GM12878 (cell line): ENCODE measurements at regions not wholly inside any gene's neighbourhood (a gene's known extent, or its start where the extent isn't known, plus 50 kb on each side); places are given as distances from the start of the nearest gene placed in this dataset.

Experiments used
- ATAC-seq: fragments of 200-7000 bp; cut with Tn5 transposase; 3 replicates; pipeline ENCODE4 v1.9.1; 2020; ENCODE audit warnings: mild to moderate bottlenecking, moderate library complexity
- BruUV-seq: library from RNA; stranded (reverse); fragments of 400-500 nt; replicated peaks from 2 replicates; lab custom pipeline; 2021; lab: Mats Ljungman, UMichigan
- CTCF ChIA-PET: fragments of 300-600 bp; sonication (Branson Sonifier 250); formaldehyde crosslinking; extraction: SDS; loops from one replicate; lab custom pipeline; 2021; ENCODE audit warnings: inconsistent platforms; lab: Yijun Ruan, JAX
- POLR2A ChIA-PET: fragments of 350-600 bp; formaldehyde crosslinking; extraction: SDS; loops from one replicate; lab custom pipeline; 2021; ENCODE audit warnings: inconsistent platforms; lab: Charles Lee
- RAD21 ChIA-PET: fragments of 300-600 bp; sonication (Branson Sonifier 250); formaldehyde crosslinking; loops from one replicate; lab custom pipeline; 2023; ENCODE audit warnings: antibody characterized with exemption; ENCODE audit not compliant: unreplicated experiment; lab: Charles Lee
- SMC1A ChIA-PET: fragments of 300-600 bp; sonication (Branson Sonifier 250); formaldehyde crosslinking; loops from one replicate; lab custom pipeline; 2023; ENCODE audit not compliant: unreplicated experiment, uncharacterized antibody; lab: Charles Lee
- DNase-seq: peaks from one replicate; pipeline ENCODE4 v3.0.0-alpha.2; 2011; ENCODE audit warnings: low read depth, low spot score
- FAIRE-seq: peaks from 3 replicates; lab custom pipeline; 2011; peaks lifted over from hg19 to GRCh38; lab: Jason Lieb, UNC
- H2AFZ ChIP-seq: 2 replicates; pipeline ENCODE4 v1.6.0; 2011; ENCODE audit warnings: low read depth, low read length, control low read depth; ENCODE audit not compliant: control insufficient read depth
- H3K27ac ChIP-seq: 2 replicates; pipeline ENCODE4 v1.5.1; 2011; ENCODE audit warnings: control low read depth; ENCODE audit not compliant: control insufficient read depth, insufficient read depth
- H3K27me3 ChIP-seq, 2 experiments: replicated peaks in 1 of 2; 2 replicates each; pipeline versions ENCODE4 v1.6.0 to v1.6.1; 2011; ENCODE audit warnings: low read length in 1 of 2; ENCODE audit not compliant: control insufficient read depth in 2 of 2, insufficient read depth in 2 of 2
- H3K36me3 ChIP-seq, 2 experiments: 2 replicates each; pipeline ENCODE4 v1.5.1; 2011; ENCODE audit warnings: low read length in 1 of 2; ENCODE audit not compliant: control insufficient read depth in 2 of 2, insufficient read depth in 2 of 2
- H3K4me1 ChIP-seq: 2 replicates; pipeline ENCODE4 v1.6.1; 2011; ENCODE audit warnings: mild to moderate bottlenecking, low read length, moderate library complexity, mixed read lengths; ENCODE audit not compliant: control insufficient read depth, insufficient read depth
- H3K4me2 ChIP-seq: 2 replicates; pipeline ENCODE4 v1.6.0; 2011; ENCODE audit warnings: control low read depth; ENCODE audit not compliant: control insufficient read depth, insufficient read depth
- H3K4me3 ChIP-seq: fragments of 200-600 bp; sonication (generic); 2 replicates; pipeline ENCODE4 v1.5.1; 2016
- H3K79me2 ChIP-seq: 2 replicates; pipeline ENCODE4 v1.6.0; 2011; ENCODE audit warnings: low read length; ENCODE audit not compliant: control insufficient read depth, insufficient read depth
- H3K9ac ChIP-seq: 2 replicates; pipeline ENCODE4 v1.8.0; 2011; ENCODE audit warnings: low read length, control low read depth, mixed read lengths; ENCODE audit not compliant: control insufficient read depth, insufficient read depth
- H3K9me3 ChIP-seq: replicated peaks from 3 replicates; pipeline ENCODE4 v1.5.1; 2011; ENCODE audit warnings: mild to moderate bottlenecking, low read length; ENCODE audit not compliant: control insufficient read depth, insufficient read depth
- H4K20me1 ChIP-seq: 2 replicates; pipeline ENCODE4 v1.6.0; 2011; ENCODE audit not compliant: control insufficient read depth, insufficient read depth
- BHLHE40 ChIP-seq, 2 experiments: fragments of 450-650 bp in 1 of 2; IDR thresholded peaks; 2 replicates each; pipeline ENCODE4 v1.6.1; 2011 to 2017; ENCODE audit warnings: low read depth in 2 of 2, borderline replicate concordance in 1 of 2, improper control_type of control experiment in 1 of 2, low read length in 1 of 2, mild to moderate bottlenecking in 1 of 2
- GATAD2B ChIP-seq: fragments of 450-650 bp; conservative IDR thresholded peaks from 2 replicates; pipeline ENCODE4 v1.6.1; 2017; ENCODE audit warnings: low read depth, mild to moderate bottlenecking, moderate library complexity
- MTA3 ChIP-seq: IDR thresholded peaks from 2 replicates; pipeline ENCODE4 v1.6.1; 2012; ENCODE audit warnings: low read length, inconsistent platforms, borderline replicate concordance
- NRF1 ChIP-seq: conservative IDR thresholded peaks from 2 replicates; pipeline ENCODE4 v1.6.1; 2011; ENCODE audit warnings: mild to moderate bottlenecking, low read depth, low read length, improper control_type of control experiment
- PAX5 ChIP-seq: IDR thresholded peaks from 2 replicates; pipeline ENCODE4 v1.6.1; 2011; ENCODE audit warnings: low read depth, low read length, borderline replicate concordance
- SMC3 ChIP-seq: IDR thresholded peaks from 2 replicates; pipeline ENCODE4 v1.6.1; 2011; ENCODE audit warnings: low read length, improper control_type of control experiment, borderline replicate concordance
- STAT3 ChIP-seq: IDR thresholded peaks from 2 replicates; pipeline ENCODE4 v1.6.1; 2011; ENCODE audit warnings: low read depth, low read length, improper control_type of control experiment
- WGBS: methylation state at CpG from one replicate; pipeline ENCODE4 v1.1.6; 2016; ENCODE audit warnings: low lambda C conversion rate; ENCODE audit not compliant: insufficient replicate concordance, insufficient coverage; ENCODE audit errors: missing lambda C conversion rate; 5-methylcytosine and 5-hydroxymethylcytosine counted together
- in situ Hi-C: fragments of 300-500 bp; cut with MboI; formaldehyde crosslinking; loops from 9 replicates; pipeline ENCODE4 v1.14.3; 2018; ENCODE audit warnings: mixed read lengths
- intact Hi-C: fragments of 100-400 bp; cut with micrococcal nuclease; formaldehyde crosslinking; loops from one replicate; pipeline ENCODE4 v1.14.2; 2022; ENCODE audit not compliant: unreplicated experiment
- TF ChIP-seq, protein P1 (sequence below): fragments of 150-350 bp; IDR thresholded peaks from 2 replicates; pipeline ENCODE4 v1.6.1; 2016; ENCODE audit warnings: low read depth, low read length
- TF ChIP-seq, protein P2 (sequence below): IDR thresholded peaks from 2 replicates; pipeline ENCODE4 v1.6.1; 2012; ENCODE audit warnings: low read depth, low read length, improper control_type of control experiment

DNA sequence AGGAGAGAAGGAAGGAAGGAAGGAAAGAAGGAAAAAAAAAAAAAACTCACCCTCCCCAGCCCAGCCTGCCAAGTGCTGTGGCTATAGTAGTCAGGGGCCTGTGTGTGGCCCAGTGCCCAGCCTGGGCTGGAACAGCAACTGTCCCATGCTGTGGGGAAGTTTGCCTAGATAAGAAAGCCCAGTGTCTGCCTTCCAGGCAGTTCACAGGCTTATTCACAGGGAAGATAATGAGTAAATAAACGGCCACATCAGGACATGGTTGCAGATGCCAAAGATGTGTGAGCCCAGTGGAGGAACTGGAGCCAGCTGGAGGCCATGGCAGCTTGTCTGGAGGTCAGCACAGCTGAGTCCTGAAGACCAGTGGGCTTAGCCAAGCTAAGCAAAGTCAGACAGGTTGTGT lies 132.4 kb upstream of the FOXK1 start:
- FAIRE-seq = no peak
- RAD21 ChIA-PET = no interaction called here
- no peaks in the 10 kb centered on the region for H3K4me1 ChIP-seq
- CTCF ChIA-PET = no interaction called here
- SMC1A ChIA-PET = no interaction called here
- H3K4me3 ChIP-seq = no peak overlapping the region
- H3K36me3 ChIP-seq = no peaks in the 10 kb centered on the region
- H4K20me1 ChIP-seq = no peaks in the 10 kb centered on the region
- H3K4me2 ChIP-seq = no peak overlapping the region
- no TSS peak for BruUV-seq
- no peaks in the 10 kb centered on the region for H3K79me2 ChIP-seq
- intact Hi-C loops (no loop called here), in situ Hi-C loops (no loop called here)
- TF ChIP-seq, protein P1, sequence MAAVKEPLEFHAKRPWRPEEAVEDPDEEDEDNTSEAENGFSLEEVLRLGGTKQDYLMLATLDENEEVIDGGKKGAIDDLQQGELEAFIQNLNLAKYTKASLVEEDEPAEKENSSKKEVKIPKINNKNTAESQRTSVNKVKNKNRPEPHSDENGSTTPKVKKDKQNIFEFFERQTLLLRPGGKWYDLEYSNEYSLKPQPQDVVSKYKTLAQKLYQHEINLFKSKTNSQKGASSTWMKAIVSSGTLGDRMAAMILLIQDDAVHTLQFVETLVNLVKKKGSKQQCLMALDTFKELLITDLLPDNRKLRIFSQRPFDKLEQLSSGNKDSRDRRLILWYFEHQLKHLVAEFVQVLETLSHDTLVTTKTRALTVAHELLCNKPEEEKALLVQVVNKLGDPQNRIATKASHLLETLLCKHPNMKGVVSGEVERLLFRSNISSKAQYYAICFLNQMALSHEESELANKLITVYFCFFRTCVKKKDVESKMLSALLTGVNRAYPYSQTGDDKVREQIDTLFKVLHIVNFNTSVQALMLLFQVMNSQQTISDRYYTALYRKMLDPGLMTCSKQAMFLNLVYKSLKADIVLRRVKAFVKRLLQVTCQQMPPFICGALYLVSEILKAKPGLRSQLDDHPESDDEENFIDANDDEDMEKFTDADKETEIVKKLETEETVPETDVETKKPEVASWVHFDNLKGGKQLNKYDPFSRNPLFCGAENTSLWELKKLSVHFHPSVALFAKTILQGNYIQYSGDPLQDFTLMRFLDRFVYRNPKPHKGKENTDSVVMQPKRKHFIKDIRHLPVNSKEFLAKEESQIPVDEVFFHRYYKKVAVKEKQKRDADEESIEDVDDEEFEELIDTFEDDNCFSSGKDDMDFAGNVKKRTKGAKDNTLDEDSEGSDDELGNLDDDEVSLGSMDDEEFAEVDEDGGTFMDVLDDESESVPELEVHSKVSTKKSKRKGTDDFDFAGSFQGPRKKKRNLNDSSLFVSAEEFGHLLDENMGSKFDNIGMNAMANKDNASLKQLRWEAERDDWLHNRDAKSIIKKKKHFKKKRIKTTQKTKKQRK = no peak
- no peak for TF ChIP-seq STAT3
- TF ChIP-seq PAX5 = no peak
- TF ChIP-seq SMC3 = no peak
- no peak for TF ChIP-seq GATAD2B
- TF ChIP-seq BHLHE40 (IDR thresholded peaks at IDR 0.05; ENCODE audit: borderline replicate concordance in 1 of 2, low read depth in 2 of 2, low read length in 1 of 2) = no peak
- TF ChIP-seq, protein P2, sequence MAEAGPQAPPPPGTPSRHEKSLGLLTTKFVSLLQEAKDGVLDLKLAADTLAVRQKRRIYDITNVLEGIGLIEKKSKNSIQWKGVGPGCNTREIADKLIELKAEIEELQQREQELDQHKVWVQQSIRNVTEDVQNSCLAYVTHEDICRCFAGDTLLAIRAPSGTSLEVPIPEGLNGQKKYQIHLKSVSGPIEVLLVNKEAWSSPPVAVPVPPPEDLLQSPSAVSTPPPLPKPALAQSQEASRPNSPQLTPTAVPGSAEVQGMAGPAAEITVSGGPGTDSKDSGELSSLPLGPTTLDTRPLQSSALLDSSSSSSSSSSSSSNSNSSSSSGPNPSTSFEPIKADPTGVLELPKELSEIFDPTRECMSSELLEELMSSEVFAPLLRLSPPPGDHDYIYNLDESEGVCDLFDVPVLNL = no peak
- TF ChIP-seq MTA3 = no peak
- TF ChIP-seq NRF1 = no peak
- POLR2A ChIA-PET = no interaction called here
- no peaks in the 10 kb centered on the region for H3K27me3 ChIP-seq
- WGBS = 9% methylated on average over 1 of the region's 1 CpG
- no peak overlapping the region for H2AFZ ChIP-seq
- ATAC-seq = no peak
- DNase-seq = no peak
- no peak overlapping the region for H3K9ac ChIP-seq
- no peak overlapping the region for H3K27ac ChIP-seq
- H3K9me3 ChIP-seq = no peaks in the 10 kb centered on the region; the same call in 2 of the 3 replicates
